ENCODE measurements at regions not wholly inside any gene's neighbourhood (a gene's known extent, or its start where the extent isn't known, plus 50 kb on each side); places are given as distances from the start of the nearest gene placed in this dataset.
"Not testable (repeated sequence)": the region's sequence is repeated elsewhere in the genome, so short reads cannot be mapped to it uniquely, and the experiment has no call there.

- H3K9me2 ChIP-seq (replicated peaks; ENCODE audit: low read length); CTCF ChIA-PET; H4K20me1 ChIP-seq (ENCODE audit: low read length); H3K9me3 ChIP-seq (ENCODE audit: low read length); H3K36me3 ChIP-seq (ENCODE audit: low read depth, low read length); BruUV-seq (replicated peaks); intact Hi-C loops (cut with micrococcal nuclease); H3K9ac ChIP-seq (ENCODE audit: low read length); H3K27ac ChIP-seq (ENCODE audit: low read length); H3K4me3 ChIP-seq (ENCODE audit: low read length); H3K4me1 ChIP-seq (ENCODE audit: insufficient read depth, low read length); ATAC-seq; H3K4me2 ChIP-seq (ENCODE audit: low read length); DNase-seq; POLR2A ChIA-PET (ENCODE audit: unreplicated experiment); H3K27me3 ChIP-seq (ENCODE audit: low read length); H3K79me2 ChIP-seq (ENCODE audit: low read length); H3F3A ChIP-seq (ENCODE audit: low read length, unreplicated experiment); H2AFZ ChIP-seq (ENCODE audit: low read length): not testable (repeated sequence)
Measured at GRCh38 chr15:30497275-30497674, 54.6 kb upstream of the GOLGA8Q start.

GRCh38 chr15:30499233-30499632 lies 52.6 kb upstream of the GOLGA8Q start:
- H3K4me2 ChIP-seq (ENCODE audit: low read length); CTCF ChIA-PET; H3K9me2 ChIP-seq (replicated peaks; ENCODE audit: low read length); intact Hi-C loops (cut with micrococcal nuclease); ATAC-seq; H3K27ac ChIP-seq (ENCODE audit: low read length); H3K4me1 ChIP-seq (ENCODE audit: insufficient read depth, low read length); H3K9ac ChIP-seq (ENCODE audit: low read length); DNase-seq; H3K36me3 ChIP-seq (ENCODE audit: low read depth, low read length); H3K27me3 ChIP-seq (ENCODE audit: low read length); H3K79me2 ChIP-seq (ENCODE audit: low read length); BruUV-seq (replicated peaks); H2AFZ ChIP-seq (ENCODE audit: low read length); H4K20me1 ChIP-seq (ENCODE audit: low read length); H3K4me3 ChIP-seq (ENCODE audit: low read length); H3F3A ChIP-seq (ENCODE audit: low read length, unreplicated experiment); H3K9me3 ChIP-seq (ENCODE audit: low read length); POLR2A ChIA-PET (ENCODE audit: unreplicated experiment): not testable (repeated sequence)

GRCh38 chr15:30500511-30500910 lies 51.3 kb upstream of the GOLGA8Q start:
- not testable (repeated sequence) for H3K9ac ChIP-seq (ENCODE audit: low read length)

More at GRCh38 chr15:30500511-30500910, 51.3 kb upstream of the GOLGA8Q start:
- H3K79me2 ChIP-seq (ENCODE audit: low read length); H3K36me3 ChIP-seq (ENCODE audit: low read depth, low read length); H3K9me2 ChIP-seq (replicated peaks; ENCODE audit: low read length); H3K27ac ChIP-seq (ENCODE audit: low read length); BruUV-seq (replicated peaks); H3K4me2 ChIP-seq (ENCODE audit: low read length); CTCF ChIA-PET; H2AFZ ChIP-seq (ENCODE audit: low read length); H3F3A ChIP-seq (ENCODE audit: low read length, unreplicated experiment); H3K4me3 ChIP-seq (ENCODE audit: low read length); POLR2A ChIA-PET (ENCODE audit: unreplicated experiment); H4K20me1 ChIP-seq (ENCODE audit: low read length); H3K9me3 ChIP-seq (ENCODE audit: low read length); DNase-seq; H3K4me1 ChIP-seq (ENCODE audit: insufficient read depth, low read length); intact Hi-C loops (cut with micrococcal nuclease); ATAC-seq; H3K27me3 ChIP-seq (ENCODE audit: low read length): not testable (repeated sequence)
